Smooth muscle cell (in vitro differentiated cells): ENCODE measurements at regions not wholly inside any gene's neighbourhood (a gene's known extent, or its start where the extent isn't known, plus 50 kb on each side); places are given as distances from the start of the nearest gene placed in this dataset.

Experiments
- DNase-seq: peaks from one replicate; lab custom pipeline; 2025; ENCODE audit not compliant: unreplicated experiment; lab: John Stamatoyannopoulos, UW
- H2AFZ ChIP-seq: fragments of 200-600 bp; sonication (generic); 2 replicates; pipeline ENCODE4 v1.6.0; 2016; ENCODE audit warnings: antibody characterized with exemption, low read depth, mild to moderate bottlenecking
- H3F3A ChIP-seq: fragments of 200-600 bp; sonication (generic); 2 replicates; pipeline ENCODE4 v1.6.0; 2017; ENCODE audit warnings: antibody characterized with exemption, low read depth
- H3K27ac ChIP-seq: fragments of 200-600 bp; sonication (generic); 2 replicates; pipeline ENCODE4 v1.5.1; 2016; ENCODE audit warnings: low read depth, mild to moderate bottlenecking
- H3K27me3 ChIP-seq: fragments of 200-600 bp; sonication (generic); 2 replicates; pipeline ENCODE4 v1.6.1; 2016; ENCODE audit warnings: low read depth, mild to moderate bottlenecking
- H3K36me3 ChIP-seq: fragments of 200-600 bp; sonication (generic); 2 replicates; pipeline ENCODE4 v1.5.1; 2016; ENCODE audit warnings: low read depth
- H3K4me1 ChIP-seq: fragments of 200-600 bp; sonication (generic); 2 replicates; pipeline ENCODE4 v1.5.1; 2016; ENCODE audit warnings: low read depth
- H3K4me2 ChIP-seq: fragments of 200-600 bp; sonication (generic); 2 replicates; pipeline ENCODE4 v1.6.0; 2016; ENCODE audit warnings: mild to moderate bottlenecking
- H3K4me3 ChIP-seq: fragments of 200-600 bp; sonication (generic); 2 replicates; pipeline ENCODE4 v1.5.1; 2016; ENCODE audit warnings: mild to moderate bottlenecking
- H3K79me2 ChIP-seq: fragments of 200-600 bp; sonication (generic); 2 replicates; pipeline ENCODE4 v1.6.0; 2016; ENCODE audit warnings: low read depth, mild to moderate bottlenecking
- H3K9ac ChIP-seq: fragments of 200-600 bp; sonication (generic); 2 replicates; pipeline ENCODE4 v1.6.0; 2016; ENCODE audit warnings: low read depth
- H3K9me3 ChIP-seq: fragments of 200-600 bp; sonication (generic); replicated peaks from 2 replicates; pipeline ENCODE4 v1.5.1; 2016; ENCODE audit warnings: low read depth
- H4K20me1 ChIP-seq: fragments of 200-600 bp; sonication (generic); 2 replicates; pipeline ENCODE4 v1.6.0; 2016; ENCODE audit warnings: low read depth
- CTCF ChIP-seq: fragments of 200-600 bp; sonication (generic); IDR thresholded peaks from 2 replicates; pipeline ENCODE4 v1.5.1; 2017; ENCODE audit warnings: borderline replicate concordance, mild to moderate bottlenecking, antibody characterized with exemption; ENCODE audit not compliant: insufficient read depth, poor library complexity, severe bottlenecking
- WGBS: methylation state at CpG from one replicate; pipeline ENCODE4 v1.1.7; 2016; ENCODE audit warnings: low lambda C conversion rate; 5-methylcytosine and 5-hydroxymethylcytosine counted together

- Histone ChIP-seq H3K27ac (no peak overlapping the region), H3K9ac (no peak overlapping the region), H4K20me1 (no peaks in the 10 kb centered on the region), H3K79me2 (no peaks in the 10 kb centered on the region), H3K27me3 (no peaks in the 10 kb centered on the region), H3F3A (no peaks in the 10 kb centered on the region), H3K36me3 (no peaks in the 10 kb centered on the region), H3K4me3 (no peak overlapping the region), H2AFZ (no peak overlapping the region), H3K9me3 (no peaks in the 10 kb centered on the region), H3K4me1 (peaks cover 3% of the 10 kb centered on the region), H3K4me2 (no peak overlapping the region)
- WGBS, result 88% methylated on average over 7 of the region's 7 CpGs
- TF ChIP-seq CTCF, result no peak
- no peak for DNase-seq
These were observed 396.1 kb downstream of the GADD45G start for GRCh38 chr9:90000925-90001324.

GRCh38 chr9:90001747-90002146 is 396.9 kb downstream of the GADD45G start:
- Histone ChIP-seq H3K4me2 (no peak overlapping the region), H2AFZ (no peak overlapping the region), H3F3A (peaks cover 4% of the 10 kb centered on the region), H3K9ac (no peak overlapping the region), H3K9me3 (no peaks in the 10 kb centered on the region), H3K4me1 (peaks cover 3% of the 10 kb centered on the region), H3K4me3 (no peak overlapping the region), H3K36me3 (no peaks in the 10 kb centered on the region), H4K20me1 (no peaks in the 10 kb centered on the region), H3K27me3 (no peaks in the 10 kb centered on the region), H3K79me2 (no peaks in the 10 kb centered on the region), H3K27ac (no peak overlapping the region)
- DNase-seq, result no peak
- 87% methylated on average over 7 of the region's 7 CpGs for WGBS
- TF ChIP-seq CTCF, result no peak

GRCh38 chr9:90002397-90003271 is 397.8 kb downstream of the GADD45G start:
- Histone ChIP-seq H3K4me2 (no peak overlapping the region), H3K4me3 (no peak overlapping the region), H2AFZ (no peak overlapping the region), H4K20me1 (no peaks in the 10 kb centered on the region), H3K9me3 (no peaks in the 10 kb centered on the region), H3K79me2 (no peaks in the 10 kb centered on the region), H3K36me3 (no peaks in the 10 kb centered on the region), H3K4me1 (peaks cover 8% of the 10 kb centered on the region), H3K9ac (no peak overlapping the region), H3K27ac (no peak overlapping the region), H3F3A (peaks cover 13% of the 10 kb centered on the region), H3K27me3 (no peaks in the 10 kb centered on the region)
- 75% methylated on average over 9 of the region's 9 CpGs for WGBS
- TF ChIP-seq CTCF, result no peak
- no peak for DNase-seq

GRCh38 chr9:90005388-90005787 is 400.6 kb downstream of the GADD45G start:
- Histone ChIP-seq H3K4me1 (peaks cover 5% of the 10 kb centered on the region), H3K4me2 (no peak overlapping the region), H3K4me3 (no peak overlapping the region), H3K36me3 (no peaks in the 10 kb centered on the region), H3F3A (peaks cover 14% of the 10 kb centered on the region), H3K27ac (no peak overlapping the region), H3K79me2 (no peaks in the 10 kb centered on the region), H3K27me3 (no peaks in the 10 kb centered on the region), H4K20me1 (no peaks in the 10 kb centered on the region), H3K9ac (no peak overlapping the region), H3K9me3 (no peaks in the 10 kb centered on the region), H2AFZ (no peak overlapping the region)
- 95% methylated on average over 3 of the region's 3 CpGs for WGBS
- no peak for TF ChIP-seq CTCF
- DNase-seq, result no peak
